HG02943 (cell line): ENCODE measurements at regions not wholly inside any gene's neighbourhood (a gene's known extent, or its start where the extent isn't known, plus 50 kb on each side); places are given as distances from the start of the nearest gene placed in this dataset.
A peak's percentile ranks its signal among the peaks of the same experiment; 100 is the strongest.

Experiments
- ATAC-seq: cut with Tn5 transposase; IDR thresholded peaks from one replicate; pipeline ENCODE4 v1.9.1; 2021; ENCODE audit warnings: mild to moderate bottlenecking, low read depth, moderate library complexity; ENCODE audit not compliant: unreplicated experiment

DNA sequence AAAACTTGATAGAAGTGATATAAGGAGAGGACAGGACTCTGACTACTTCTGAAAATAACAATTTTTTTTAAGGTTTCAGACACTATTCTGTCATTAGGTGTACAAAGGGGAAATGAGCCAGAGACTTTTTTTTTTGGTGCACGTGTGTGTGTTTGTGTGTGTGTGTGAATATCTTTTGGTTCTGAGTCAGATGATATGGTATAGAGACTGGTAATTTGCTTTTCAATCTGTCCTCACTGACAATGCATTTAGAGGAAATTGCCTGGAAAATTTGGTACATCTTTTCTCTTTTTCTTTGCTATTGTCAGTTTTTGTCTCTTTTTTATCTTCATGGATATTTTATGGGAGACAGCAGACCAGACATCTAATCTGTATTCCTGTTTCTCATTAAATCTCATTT, 59.3 kb downstream of the DDIT4L start:
- no peak for ATAC-seq

DNA sequence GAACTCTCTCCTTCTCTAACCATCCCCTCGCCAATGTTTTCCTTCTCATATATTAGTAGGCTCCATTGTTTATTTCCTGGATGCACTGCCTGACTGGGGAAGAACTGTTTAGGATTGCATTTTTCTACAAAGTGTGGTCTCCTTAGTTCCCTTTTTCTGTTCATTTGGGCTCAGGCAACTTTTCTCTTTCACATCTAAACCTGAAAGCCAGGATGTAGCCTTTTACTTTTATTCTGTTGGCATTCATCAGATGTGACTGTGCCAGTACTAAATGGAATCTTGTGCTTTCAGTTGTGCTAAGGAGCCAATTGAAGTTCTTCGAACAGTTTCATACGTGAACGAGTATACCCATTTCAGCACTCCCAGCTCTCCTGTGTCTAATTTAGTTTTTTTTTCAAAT, 59.8 kb downstream of the DDIT4L start:
- ATAC-seq: no peak

DNA sequence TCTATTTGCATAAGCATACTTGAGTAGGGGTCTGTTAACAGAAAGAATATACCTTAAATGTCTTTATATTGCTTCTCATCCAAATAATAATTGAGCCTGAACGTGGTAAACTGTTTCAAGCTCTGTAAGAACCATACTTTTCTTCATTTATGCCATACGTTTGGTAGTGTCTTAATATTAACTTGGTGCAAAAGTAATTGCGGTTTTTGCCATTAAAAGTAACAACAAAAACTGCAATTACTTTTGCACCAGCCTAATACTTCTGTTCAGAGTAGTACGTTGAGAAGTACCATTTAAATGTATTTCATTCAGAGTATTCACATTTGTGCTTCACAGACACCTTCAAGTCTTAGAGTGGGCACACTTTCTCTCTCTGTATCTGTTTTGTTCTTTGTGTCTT, 60.5 kb downstream of the DDIT4L start:
- ATAC-seq: no peak

DNA sequence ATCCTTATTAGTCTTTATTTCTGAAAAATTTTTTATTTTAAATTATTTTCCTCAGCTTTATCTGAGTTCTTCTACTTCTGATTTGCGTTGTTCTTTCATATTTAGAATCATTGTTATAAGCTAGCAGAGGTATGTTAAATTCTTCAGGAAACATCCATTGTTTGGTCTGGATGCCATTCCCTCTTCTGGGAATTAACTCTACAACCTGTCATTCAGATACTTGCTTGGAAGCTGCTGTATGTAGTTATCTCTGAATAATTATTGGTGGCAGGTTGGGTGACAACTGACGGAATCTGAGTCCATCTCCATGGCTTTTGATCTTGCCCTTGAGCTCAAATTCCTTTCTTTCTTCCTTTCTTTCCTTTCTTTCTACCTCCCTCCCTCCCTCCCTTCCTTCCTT, 61.9 kb downstream of the DDIT4L start:
- ATAC-seq: no peak

DNA sequence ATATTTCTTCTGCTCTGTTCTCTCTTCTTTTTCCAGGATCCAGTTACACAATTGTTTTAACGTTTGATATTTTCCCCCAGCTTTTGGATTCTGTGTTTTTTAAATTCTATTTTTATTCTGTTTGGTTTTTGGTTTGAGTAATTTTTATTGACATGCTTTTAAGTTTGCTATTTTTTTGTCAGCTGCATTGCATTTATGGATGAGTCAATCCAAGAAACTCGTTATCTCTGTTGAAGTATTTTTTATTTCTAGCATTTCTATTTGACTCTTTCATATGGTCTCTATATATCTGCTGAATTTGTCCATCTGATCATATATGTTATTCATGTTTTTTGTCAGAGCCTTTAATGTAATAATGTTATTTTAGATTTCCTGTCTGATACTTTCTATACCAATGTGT, 65.6 kb downstream of the DDIT4L start:
- ATAC-seq: no peak

DNA sequence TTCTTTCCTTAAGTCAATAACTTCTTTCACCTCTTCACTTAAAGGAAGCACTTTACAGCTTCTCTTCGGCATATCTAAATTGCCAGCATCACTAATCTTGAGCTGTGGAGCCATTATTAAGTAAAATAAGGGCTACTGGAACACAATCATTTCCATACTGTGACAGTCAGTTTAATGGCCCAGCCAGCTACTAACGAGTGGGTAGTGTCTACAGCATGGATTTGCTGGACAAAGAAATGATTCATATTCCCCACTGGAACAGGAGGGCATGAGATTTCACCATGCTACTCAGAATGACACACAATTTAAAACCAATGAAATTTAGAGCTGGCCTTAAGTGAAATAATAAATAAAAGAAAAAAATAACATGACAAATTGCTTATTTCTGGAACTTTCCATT, 72.1 kb downstream of the DDIT4L start:
- no peak for ATAC-seq

DNA sequence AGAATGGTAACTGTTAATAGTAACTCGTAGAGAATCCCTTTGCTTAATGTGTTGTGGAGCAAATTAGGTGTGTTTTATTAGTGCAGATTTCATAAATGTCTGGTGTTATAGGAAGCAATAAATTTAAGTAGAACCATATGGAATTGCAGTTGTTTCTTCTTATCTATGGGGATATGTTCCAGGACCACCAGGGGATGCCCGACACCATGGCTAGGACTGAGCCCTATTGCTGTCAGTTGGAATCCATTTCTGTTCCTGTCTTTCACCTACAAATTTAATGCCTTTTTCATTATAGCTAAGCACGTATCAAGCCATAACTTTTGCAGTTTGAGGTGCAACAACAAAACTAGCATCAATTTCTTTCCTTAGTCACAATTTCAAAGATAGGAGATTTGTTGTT, 72.5 kb downstream of the DDIT4L start:
- no peak for ATAC-seq

DNA sequence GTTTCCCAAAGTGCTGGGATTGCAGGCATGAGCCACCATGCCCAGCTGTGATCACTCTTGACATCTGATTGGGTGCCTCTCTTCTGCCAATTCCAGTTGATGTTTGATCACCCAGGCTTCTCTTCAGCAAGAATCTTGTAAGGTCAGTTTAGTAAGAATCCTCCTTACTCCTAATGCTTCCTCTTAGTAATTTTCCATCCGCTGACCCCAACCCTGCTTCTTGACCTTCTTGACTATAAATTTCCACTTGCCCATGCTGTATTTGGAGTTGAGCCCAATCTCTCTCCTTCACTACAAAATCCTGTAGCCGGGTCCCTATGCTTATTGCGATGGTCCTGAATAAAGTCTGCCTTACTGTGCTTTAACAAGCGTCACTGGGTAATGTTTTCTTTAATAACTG, 75.4 kb downstream of the DDIT4L start:
- no peak for ATAC-seq

DNA sequence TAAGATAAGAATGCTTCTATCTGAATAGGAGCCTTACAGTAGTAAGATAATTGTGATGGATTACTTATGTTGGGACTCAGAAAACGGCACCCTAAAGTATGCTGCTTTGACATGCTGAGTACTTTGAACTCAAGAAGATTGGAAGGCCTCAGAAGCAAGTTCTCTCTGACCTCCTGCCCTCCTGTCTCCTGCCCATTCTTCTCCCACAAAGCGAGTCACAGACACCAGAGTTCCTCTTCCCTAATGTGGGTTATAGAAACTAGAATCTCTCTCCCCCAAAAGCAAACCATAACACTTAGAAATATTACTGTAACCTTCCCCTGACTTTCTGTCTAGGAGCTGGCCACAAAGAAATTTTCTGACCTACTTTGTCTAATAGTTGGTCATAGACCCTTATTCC, 76.5 kb downstream of the DDIT4L start:
- ATAC-seq: no peak

DNA sequence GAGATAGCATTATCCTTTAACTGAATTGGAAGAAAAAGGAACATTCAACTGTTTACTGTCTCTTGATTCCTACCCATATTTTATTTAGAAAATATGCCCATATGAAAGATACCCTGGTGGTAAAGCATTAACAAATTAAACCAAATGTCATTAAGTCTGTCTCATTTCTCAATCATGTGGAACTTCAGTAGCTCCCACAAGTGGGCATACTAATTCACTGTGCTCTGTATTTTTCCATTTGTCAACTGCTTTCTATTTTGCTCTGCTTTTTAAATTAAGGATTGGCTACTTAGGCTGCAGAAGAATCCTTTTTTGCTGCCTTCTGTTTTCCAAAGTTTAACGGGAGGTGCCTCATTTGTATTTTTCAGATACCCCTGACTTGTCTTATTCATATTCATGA, 77.2 kb downstream of the DDIT4L start:
- ATAC-seq: no peak

DNA sequence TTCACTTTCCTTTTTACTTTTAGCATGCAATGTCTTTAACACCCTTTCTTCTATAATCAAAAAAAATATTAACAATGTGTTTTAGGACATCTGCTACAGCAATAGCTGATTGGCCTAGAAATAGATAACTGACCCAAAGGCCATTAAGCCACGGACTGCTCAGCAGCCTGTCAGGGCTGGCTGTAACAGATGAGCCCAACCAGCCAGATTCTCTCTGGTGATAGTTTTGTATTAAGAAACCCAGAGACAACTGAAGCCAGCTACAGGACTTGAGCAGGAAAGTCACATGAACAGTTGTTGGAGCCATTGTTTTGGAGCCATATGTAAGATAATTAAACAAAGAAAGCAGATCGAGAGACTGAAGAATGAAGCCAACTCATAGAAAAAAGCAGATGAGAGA, 80.3 kb downstream of the DDIT4L start:
- ATAC-seq: no peak

DNA sequence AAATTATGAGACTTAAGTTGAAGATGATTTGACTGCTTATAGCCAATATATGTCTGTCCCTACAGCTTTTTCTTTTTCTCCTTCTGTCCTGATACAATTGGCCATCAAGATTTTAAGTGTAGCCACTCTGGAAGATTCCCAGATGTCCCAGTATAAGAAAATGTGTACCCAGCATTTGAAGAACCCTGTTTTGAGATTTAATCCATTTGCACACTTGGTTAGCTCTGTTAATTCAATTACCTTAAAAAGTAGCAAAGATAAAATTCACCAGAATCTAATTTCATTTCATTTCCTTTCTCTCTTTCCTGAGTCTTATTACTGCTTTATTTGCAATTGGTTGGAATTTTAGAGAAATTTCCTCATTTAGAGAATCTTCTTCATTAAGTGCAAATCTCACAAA, 81.4 kb downstream of the DDIT4L start:
- no peak for ATAC-seq

DNA sequence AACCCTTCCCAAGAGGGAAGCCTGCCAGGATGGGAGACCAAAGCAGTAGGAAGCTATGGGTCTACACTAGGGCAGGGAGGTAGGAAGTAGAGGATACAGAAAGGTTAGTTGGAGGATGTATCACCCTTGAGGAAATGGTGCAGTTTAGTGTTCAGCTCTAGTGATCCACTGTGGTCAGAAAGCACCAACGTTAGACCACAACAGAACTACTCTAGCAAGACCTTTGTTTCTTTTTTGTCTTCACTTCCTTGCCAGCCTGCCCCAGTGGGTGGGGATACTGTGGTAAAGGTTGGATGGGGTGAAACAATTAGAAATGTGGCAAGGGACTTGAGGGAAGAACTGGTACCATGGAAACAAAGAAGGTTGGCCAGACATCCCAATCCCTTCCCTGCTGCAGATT, 83.3 kb downstream of the DDIT4L start:
- peak; percentile 99 for ATAC-seq

DNA sequence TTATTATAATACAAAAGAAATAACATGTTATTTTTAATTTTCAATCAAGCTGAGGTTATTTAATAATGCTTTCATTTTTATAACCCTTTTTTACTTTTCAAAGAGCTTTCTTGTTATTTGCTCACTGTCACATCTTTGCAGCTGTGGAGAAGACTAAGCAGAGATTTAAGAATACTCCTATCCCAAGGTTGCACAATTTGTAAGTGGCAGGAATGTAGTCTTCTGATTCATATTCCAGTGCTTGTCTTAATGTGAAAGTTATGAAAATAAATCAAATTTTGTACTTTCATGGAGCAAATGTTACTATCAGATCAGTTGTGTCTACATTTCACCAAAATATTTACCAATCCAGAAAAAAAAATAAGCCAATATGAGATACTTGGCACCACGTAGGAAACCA, 86.6 kb downstream of the DDIT4L start:
- no peak for ATAC-seq

DNA sequence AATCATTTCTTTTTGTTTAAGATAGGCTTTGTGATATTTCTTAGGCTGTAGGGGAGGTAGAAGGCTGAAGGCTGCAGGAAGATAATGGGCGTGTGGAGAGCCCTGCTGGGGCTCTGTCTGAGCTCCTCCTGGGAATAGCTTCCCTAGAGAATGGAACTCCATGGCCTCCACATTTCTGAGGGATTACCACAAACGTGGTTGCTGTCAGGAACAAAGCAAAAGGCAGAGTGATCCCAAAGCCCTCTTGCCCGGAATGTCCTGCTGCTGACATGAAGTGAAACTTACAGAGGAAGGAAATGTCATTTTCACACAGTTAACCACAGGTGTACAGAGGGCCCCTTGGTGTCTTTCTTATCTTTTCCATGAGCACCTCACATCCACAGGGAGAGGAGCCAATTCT, 89.3 kb downstream of the DDIT4L start:
- no peak for ATAC-seq

DNA sequence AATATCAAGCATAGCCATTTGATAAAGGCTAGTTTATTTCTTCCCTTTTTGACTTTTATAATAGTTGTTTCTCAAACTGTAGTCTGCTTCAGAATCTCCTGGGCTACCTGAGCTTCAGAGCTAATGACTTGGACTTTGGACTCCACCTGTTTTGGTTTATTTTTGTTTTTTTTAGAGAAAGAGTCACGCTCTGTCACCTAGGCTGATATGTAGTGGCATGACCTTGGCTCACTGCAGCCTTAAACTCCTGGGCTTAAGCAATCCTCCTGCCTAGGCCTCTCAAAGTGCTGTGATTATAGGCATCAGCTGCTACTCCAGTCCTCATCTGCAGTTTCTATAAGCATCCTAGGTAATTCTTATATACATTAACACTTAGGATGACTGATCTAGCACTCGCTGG, 90.5 kb downstream of the DDIT4L start:
- no peak for ATAC-seq

DNA sequence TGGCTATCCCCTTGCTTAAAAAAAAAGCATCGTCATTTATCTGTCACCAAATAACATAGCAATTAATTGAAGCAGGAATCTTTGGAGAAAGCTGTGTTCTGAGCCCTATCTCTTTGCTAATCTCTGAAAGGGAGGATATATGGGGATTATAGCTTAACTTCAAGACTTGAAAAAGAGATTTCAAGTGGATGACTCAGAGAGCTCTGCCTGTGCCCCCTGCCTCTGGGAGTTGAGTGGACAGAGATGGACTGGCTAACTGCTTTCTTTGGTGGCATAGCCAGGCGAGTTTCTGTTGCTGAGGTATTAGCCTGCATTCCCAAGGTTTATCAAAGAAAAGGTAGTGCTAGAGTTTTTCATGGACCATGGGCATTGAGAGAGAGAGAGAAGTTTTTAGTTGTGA, 91.6 kb downstream of the DDIT4L start:
- no peak for ATAC-seq

DNA sequence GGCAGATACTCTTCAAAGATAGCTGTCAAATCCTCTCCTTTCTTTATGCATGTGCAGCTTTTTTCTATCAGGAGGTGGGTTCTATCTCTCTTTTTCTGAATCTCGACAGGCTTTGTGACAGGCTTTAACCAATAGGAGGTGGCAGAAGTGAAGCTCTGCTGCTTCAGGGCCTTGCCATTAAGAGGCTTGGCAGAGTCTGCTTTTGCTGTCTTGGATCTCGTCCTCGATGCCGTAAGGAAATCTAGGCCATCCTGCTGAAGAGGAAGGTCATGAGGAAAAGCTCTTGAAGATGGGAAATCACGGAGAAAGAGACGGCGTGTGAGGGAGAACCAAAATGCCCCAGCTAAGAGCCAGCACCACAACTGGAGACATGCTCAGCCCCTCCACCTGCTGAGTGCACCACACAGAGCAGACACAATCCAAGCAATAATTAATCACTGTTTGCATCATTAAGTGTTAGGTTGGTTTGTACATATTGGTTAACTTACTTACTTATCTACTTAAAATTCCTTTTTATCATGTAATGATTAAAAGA, 92.2 kb downstream of the DDIT4L start:
- ATAC-seq: no peak

DNA sequence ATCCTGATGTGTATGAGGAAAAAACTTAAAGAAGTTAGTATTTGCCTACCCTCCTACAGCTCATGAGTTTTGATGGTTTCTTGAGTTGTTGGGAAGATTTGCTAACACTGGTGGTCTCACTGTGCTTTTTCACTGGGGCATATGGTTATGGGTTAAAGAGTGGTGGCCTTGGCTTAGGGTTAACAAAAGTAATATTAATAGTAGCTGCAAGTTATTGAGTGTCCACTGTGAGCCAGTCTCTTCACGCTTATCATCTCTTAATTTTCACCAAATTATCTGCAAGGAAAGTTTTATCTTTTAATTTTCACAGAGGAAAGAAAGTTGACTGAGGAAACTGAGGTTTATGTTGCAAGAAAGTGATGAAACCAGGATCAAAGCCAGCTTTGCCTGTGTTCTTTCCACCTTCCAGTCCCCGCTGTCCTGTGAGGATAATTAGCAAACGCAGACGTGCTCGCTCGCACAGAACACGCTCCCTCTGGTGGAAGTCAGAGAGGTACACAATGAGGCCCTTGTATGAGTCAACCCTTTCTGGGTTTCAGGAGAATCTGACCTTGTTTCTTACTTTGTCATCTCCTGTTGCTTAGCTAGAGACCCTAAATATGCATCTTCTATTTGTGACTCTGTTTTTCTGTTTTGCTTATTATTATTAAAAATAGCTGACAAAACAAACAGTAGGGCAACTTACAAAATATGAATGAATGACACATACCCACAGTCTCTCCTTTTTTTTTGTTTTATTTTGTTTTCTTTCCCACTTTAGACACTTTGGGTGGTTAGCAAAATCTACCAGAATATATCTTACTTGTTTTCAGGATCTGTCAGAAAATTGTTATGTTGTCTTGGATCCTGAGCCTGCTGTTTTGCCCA, 94.3 kb downstream of the DDIT4L start:
- ATAC-seq: peak; percentile 76

DNA sequence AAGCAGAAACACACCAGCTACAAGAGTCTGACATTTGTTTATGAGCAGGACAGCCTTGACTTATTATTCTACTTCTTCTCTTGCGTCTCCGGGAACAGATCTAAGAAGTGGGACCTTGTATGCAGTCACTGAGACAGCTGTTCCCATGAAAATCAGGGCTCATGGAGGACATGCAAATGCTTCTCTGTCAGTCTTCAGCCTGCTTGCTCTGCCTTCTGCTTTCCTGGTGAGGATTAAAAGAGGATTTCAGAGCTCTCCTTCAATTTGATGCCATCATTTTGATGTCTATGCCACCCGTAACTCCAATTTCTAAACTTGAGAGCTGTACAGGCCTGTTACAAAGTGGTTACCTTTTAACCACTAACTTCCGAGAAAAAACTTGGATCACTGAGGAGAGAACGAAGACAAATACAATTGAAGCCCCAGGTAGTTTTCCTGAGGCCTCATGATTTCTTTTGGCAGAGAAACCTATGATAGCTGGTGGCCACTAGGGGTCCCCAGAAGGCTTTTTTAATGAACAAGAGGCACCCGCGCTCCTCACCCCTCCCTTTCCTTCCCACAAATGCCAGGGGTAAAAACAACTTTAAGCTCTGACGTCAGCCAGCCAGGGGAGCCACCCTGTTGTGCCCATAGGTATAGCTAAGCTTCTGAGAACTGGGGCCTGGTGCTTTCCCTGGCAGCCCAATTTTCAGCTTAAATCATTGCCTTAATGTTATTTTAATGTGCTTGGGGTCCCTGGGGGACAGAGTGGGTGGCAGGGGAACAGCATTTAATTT, 97.0 kb downstream of the DDIT4L start:
- peak; percentile 87 for ATAC-seq

DNA sequence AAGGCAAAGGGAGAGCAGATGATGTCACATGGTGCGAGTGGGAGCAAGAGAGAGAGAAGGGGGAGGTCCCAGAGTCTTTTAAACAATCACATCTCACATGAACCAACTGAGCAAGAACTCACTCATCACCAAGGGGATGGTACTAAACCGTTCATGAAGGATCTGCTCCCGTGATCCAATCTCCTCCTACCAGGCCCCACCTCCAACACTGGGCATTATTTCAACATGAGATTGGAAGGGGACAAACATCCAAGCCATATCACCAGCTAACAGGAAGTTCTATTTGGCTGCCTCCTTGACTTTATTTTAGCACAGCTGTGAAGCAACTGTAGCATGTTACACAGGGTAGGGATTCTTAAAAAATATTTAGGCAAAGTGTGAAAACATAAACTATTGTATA, 102.5 kb downstream of the DDIT4L start:
- no peak for ATAC-seq
